OCI-LY7 (cell line): ENCODE measurements at regions not wholly inside any gene's neighbourhood (a gene's known extent, or its start where the extent isn't known, plus 50 kb on each side); places are given as distances from the start of the nearest gene placed in this dataset.

Experiments
- BruUV-seq: library from RNA; stranded (reverse); fragments of 400-500 nt; replicated peaks from 2 replicates; lab custom pipeline; 2021; lab: Mats Ljungman, UMichigan
- CTCF ChIA-PET: fragments of 300-600 bp; sonication (Branson Sonifier 250); formaldehyde crosslinking; loops from one replicate; lab custom pipeline; 2022; ENCODE audit warnings: antibody characterized with exemption; ENCODE audit not compliant: unreplicated experiment; lab: Charles Lee
- POLR2A ChIA-PET: fragments of 300-600 bp; sonication (Branson Sonifier 250); formaldehyde crosslinking; loops from one replicate; lab custom pipeline; 2022; ENCODE audit warnings: antibody characterized with exemption; lab: Charles Lee
- DNase-seq: peaks from one replicate; pipeline ENCODE4 v3.0.0-alpha.2; 2015; ENCODE audit warnings: low spot score
- H2AFZ ChIP-seq: fragments of 200-600 bp; sonication (generic), shearing (Covaris generic); 2 replicates; pipeline ENCODE4 v1.6.1; 2014; ENCODE audit warnings: mild to moderate bottlenecking, antibody characterized with exemption, low read length, moderate library complexity
- H3K27ac ChIP-seq: fragments of 200-600 bp; sonication (generic); 2 replicates; pipeline ENCODE4 v1.5.1; 2014; ENCODE audit warnings: mixed run types, low read depth, mild to moderate bottlenecking, moderate library complexity, low read length, inconsistent platforms; ENCODE audit not compliant: poor library complexity, severe bottlenecking
- H3K36me3 ChIP-seq: fragments of 200-600 bp; sonication (generic); 2 replicates; pipeline ENCODE4 v1.6.1; 2014; ENCODE audit warnings: mild to moderate bottlenecking, antibody characterized with exemption, low read length, moderate library complexity, mixed read lengths; ENCODE audit not compliant: insufficient read depth
- H3K4me1 ChIP-seq: fragments of 200-600 bp; sonication (generic); 2 replicates; pipeline ENCODE4 v1.5.1; 2014; ENCODE audit warnings: mild to moderate bottlenecking, low read length; ENCODE audit not compliant: insufficient read depth, poor library complexity, severe bottlenecking
- H3K4me2 ChIP-seq: fragments of 200-600 bp; sonication (generic); 2 replicates; pipeline ENCODE4 v1.6.1; 2014; ENCODE audit warnings: mild to moderate bottlenecking, low read length
- H3K4me3 ChIP-seq: fragments of 200-600 bp; sonication (generic); 2 replicates; pipeline ENCODE4 v1.5.1; 2014; ENCODE audit warnings: mild to moderate bottlenecking, low read depth, low read length; ENCODE audit not compliant: poor library complexity, severe bottlenecking
- H3K79me2 ChIP-seq: fragments of 200-600 bp; sonication (generic); 2 replicates; pipeline ENCODE4 v1.6.1; 2016; ENCODE audit warnings: low read depth, mild to moderate bottlenecking, low read length, moderate library complexity, mixed read lengths; ENCODE audit not compliant: insufficient read depth
- H3K9me2 ChIP-seq: fragments of 200-600 bp; sonication (generic); 2 replicates; pipeline ENCODE4 v1.6.1; 2016; ENCODE audit warnings: mild to moderate bottlenecking, low read length, mixed read lengths; ENCODE audit not compliant: insufficient read depth
- H3K9me3 ChIP-seq: fragments of 200-600 bp; sonication (generic); 2 replicates; pipeline ENCODE4 v1.6.1; 2014; ENCODE audit warnings: mild to moderate bottlenecking, mixed run types, low read length, mixed read lengths
- H4K20me1 ChIP-seq: fragments of 200-600 bp; sonication (generic); 2 replicates; pipeline ENCODE4 v1.6.1; 2014; ENCODE audit warnings: mild to moderate bottlenecking, antibody characterized with exemption, low read length, moderate library complexity, mixed read lengths; ENCODE audit not compliant: insufficient read depth
- EZH2phosphoT487 ChIP-seq: fragments of 200-600 bp; sonication (generic); IDR thresholded peaks from 2 replicates; pipeline ENCODE4 v1.6.1; 2018; ENCODE audit warnings: low read depth, borderline replicate concordance, mild to moderate bottlenecking, mixed run types, antibody characterized with exemption, low read length, moderate library complexity, mixed read lengths
- intact Hi-C: fragments of 100-400 bp; cut with micrococcal nuclease; formaldehyde crosslinking; loops from one replicate; pipeline ENCODE4 v1.10.0; 2022; ENCODE audit not compliant: unreplicated experiment
- TF ChIP-seq, protein P1 (sequence below): fragments of 200-600 bp; sonication (generic); conservative IDR thresholded peaks from 2 replicates; pipeline ENCODE4 v1.5.1; 2014; ENCODE audit warnings: mild to moderate bottlenecking, antibody characterized with exemption, low read length, moderate library complexity, mixed read lengths

DNA sequence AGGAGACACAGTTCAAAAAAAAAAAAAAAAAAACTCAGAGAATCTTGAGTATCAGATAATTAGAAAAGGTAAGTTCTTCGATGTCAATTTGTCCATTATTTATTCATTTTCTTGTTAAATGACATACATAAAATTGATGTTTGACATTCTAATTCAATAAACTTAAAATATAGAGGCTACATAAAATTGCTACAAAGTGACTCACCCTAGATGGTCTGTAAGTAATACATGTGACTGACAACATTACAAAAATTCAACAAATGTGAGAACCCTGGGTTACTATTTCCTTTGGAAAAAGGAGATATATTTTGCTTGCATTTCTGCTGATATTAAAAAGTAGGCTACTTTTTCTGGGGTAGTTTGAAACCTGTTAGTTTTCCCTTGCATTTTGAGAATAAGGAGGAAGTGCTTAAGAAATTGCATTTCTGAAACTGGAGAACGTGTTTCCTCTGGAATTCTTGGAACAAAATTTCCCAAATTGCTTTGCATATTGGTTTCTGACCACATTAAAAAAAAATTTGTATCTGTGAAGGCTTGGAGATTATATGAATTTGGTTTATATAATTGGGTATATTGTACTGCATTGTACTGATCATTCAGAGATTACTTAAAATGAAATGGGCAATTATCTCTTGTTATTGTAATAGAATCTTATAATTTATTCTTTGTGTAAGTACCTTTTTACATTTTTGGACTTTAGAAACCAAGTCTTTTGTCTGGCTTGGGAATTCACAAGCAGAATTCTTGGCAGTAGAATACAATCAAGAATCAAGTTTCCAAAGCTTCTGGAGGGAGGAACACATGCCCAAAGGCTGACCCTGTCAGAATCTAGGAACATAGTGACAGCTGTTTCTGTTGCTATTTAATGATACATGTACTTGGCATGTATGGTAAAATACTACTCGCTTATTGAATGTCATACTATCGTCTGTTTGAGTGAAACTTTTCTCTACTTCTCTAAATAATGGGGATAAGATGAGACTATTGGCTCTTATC lies 106.1 kb downstream of the DSEL start:
- no peak overlapping the region for H3K4me2 ChIP-seq
- ChIA-PET CTCF (no interaction called here), POLR2A (no interaction called here)
- H2AFZ ChIP-seq: no peak overlapping the region
- no TSS peak for BruUV-seq
- no peaks in the 10 kb centered on the region for H3K4me1 ChIP-seq
- H3K4me3 ChIP-seq: no peak overlapping the region
- no peaks in the 10 kb centered on the region for H3K9me3 ChIP-seq
- H3K9me2 ChIP-seq: no peaks in the 10 kb centered on the region
- intact Hi-C loops: no loop called here
- no peaks in the 10 kb centered on the region for H4K20me1 ChIP-seq
- TF ChIP-seq, protein P1, sequence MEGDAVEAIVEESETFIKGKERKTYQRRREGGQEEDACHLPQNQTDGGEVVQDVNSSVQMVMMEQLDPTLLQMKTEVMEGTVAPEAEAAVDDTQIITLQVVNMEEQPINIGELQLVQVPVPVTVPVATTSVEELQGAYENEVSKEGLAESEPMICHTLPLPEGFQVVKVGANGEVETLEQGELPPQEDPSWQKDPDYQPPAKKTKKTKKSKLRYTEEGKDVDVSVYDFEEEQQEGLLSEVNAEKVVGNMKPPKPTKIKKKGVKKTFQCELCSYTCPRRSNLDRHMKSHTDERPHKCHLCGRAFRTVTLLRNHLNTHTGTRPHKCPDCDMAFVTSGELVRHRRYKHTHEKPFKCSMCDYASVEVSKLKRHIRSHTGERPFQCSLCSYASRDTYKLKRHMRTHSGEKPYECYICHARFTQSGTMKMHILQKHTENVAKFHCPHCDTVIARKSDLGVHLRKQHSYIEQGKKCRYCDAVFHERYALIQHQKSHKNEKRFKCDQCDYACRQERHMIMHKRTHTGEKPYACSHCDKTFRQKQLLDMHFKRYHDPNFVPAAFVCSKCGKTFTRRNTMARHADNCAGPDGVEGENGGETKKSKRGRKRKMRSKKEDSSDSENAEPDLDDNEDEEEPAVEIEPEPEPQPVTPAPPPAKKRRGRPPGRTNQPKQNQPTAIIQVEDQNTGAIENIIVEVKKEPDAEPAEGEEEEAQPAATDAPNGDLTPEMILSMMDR: no peak
- no peak for TF ChIP-seq EZH2phosphoT487
- no peak for DNase-seq
- H3K79me2 ChIP-seq: no peaks in the 10 kb centered on the region
- no peaks in the 10 kb centered on the region for H3K36me3 ChIP-seq
- H3K27ac ChIP-seq: no peak overlapping the region

DNA sequence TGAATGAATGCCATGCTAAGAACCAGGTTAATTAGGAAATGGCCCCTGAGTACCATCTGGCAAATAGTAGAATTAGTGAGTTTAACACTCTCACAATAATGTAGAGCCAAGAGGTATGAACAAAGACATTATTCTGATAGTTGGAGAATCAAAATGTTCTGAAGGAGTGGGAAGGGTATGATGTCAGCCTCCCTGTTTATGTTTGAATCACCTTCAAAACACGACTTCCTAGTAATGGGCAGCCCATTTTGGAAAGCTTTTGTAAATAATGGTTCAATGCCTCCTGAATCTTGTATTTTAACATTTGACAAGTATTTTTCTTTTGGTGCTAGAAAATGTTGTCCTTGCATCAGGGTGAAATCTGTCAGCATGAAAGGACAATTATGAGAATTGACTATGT lies 108.3 kb downstream of the DSEL start:
- Histone ChIP-seq H4K20me1 (no peaks in the 10 kb centered on the region), H3K36me3 (no peaks in the 10 kb centered on the region), H3K4me3 (no peak overlapping the region), H3K9me3 (no peaks in the 10 kb centered on the region), H2AFZ (no peak overlapping the region), H3K27ac (no peak overlapping the region), H3K4me2 (no peak overlapping the region), H3K4me1 (no peaks in the 10 kb centered on the region), H3K9me2 (no peaks in the 10 kb centered on the region), H3K79me2 (no peaks in the 10 kb centered on the region)
- no peak for DNase-seq
- ChIA-PET POLR2A (no interaction called here), CTCF (no interaction called here)
- TF ChIP-seq EZH2phosphoT487: no peak
- TF ChIP-seq, protein P1: no peak
- intact Hi-C loops: no loop called here
- BruUV-seq: no TSS peak

DNA sequence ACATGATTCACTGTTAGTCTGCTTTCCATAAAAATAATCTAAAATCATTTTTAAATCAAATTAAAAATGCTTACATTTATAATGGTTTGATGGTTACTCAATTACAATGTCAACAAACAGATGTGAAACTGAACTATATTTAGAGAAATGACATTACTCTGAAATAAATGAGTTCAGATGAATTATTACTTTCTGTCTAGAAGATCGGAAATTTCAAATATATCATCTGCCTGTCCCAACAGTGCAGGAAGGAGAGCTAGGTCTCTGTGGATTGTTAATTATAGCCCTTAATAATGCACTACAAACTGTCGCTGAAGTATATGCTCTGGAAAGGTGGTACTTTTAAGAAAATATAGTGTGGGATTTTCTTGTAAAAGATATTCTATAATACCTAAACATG lies 109.8 kb downstream of the DSEL start:
- Histone ChIP-seq H2AFZ (no peak overlapping the region), H3K27ac (no peak overlapping the region), H3K9me2 (no peaks in the 10 kb centered on the region), H3K4me2 (no peak overlapping the region), H3K79me2 (no peaks in the 10 kb centered on the region), H3K4me3 (no peak overlapping the region), H3K9me3 (no peaks in the 10 kb centered on the region), H3K4me1 (no peaks in the 10 kb centered on the region), H3K36me3 (no peaks in the 10 kb centered on the region), H4K20me1 (no peaks in the 10 kb centered on the region)
- BruUV-seq: no TSS peak
- DNase-seq: no peak
- ChIA-PET CTCF (no interaction called here), POLR2A (no interaction called here)
- intact Hi-C loops: no loop called here
- TF ChIP-seq EZH2phosphoT487: no peak
- TF ChIP-seq, protein P1: no peak
